GM21619 (cell line): ENCODE measurements at regions not wholly inside any gene's neighbourhood (a gene's known extent, or its start where the extent isn't known, plus 50 kb on each side); places are given as distances from the start of the nearest gene placed in this dataset.

Experiments used
- ATAC-seq: cut with Tn5 transposase; IDR thresholded peaks from one replicate; pipeline ENCODE4 v1.9.1; 2021; ENCODE audit not compliant: unreplicated experiment

DNA sequence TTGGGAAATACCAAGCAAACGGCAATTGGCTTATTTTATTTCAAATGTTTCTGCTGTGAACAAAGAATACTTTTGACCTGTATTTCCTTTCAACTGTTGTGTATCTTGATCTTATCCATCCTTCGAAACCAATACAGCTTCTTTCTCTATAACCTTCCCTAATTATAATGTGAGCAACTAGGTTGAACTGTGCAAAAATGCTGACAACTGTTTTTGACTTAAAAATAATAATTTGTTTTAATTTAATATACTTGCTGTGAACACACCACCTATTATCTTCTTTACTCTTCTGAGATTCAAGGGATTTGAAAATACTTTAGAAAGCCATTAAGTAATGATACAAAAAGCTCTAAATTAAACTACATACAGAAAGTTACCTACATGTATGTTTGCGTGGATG, 682.5 kb upstream of the CCDC179 start:
- no peak for ATAC-seq

DNA sequence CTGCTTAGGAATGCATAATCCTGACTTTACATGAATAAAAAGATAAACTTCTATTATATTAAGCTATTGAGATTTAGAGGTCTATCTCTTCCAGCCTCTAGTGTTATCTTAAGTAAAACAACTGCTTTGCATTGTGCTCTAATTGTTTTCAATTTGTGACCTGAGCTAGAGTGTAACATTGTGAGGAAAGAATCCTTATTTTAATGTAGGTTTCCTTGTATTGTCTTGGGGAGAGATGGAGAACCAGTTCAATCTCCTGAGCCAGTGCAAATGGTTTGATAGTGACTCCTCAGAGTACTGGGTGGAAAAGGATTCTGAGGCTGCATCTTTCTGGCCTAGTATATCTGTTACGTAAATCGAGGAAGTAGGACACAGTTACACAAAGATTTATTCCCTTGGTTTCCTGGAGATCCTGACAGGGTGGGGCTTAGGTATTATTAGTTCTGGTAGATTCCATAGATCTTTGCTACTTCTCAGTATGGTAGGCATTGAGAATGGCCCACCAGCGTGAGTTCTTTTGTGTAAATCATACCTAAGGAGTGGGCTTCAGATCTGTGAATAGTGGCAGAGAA, 683.5 kb upstream of the CCDC179 start:
- ATAC-seq, result no peak

DNA sequence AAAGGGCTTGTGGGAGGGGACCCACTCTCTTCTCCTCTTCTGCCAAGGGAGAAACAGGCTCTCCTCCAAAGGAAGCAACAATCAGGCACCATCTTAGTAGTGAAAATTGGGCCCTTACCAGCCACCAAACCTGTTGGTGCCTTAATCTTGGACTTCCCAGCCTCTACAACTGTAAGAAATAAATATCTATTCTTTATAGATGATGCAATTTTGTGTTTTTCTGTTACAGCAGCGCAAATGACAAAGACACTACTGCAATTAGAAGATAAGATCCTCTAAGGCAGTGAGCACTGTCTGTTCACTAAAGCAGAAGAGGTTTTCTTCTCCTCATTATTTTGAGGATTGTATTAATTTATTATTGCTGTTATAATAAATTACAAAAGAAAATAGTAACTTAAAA, 691.4 kb upstream of the CCDC179 start:
- no peak for ATAC-seq

DNA sequence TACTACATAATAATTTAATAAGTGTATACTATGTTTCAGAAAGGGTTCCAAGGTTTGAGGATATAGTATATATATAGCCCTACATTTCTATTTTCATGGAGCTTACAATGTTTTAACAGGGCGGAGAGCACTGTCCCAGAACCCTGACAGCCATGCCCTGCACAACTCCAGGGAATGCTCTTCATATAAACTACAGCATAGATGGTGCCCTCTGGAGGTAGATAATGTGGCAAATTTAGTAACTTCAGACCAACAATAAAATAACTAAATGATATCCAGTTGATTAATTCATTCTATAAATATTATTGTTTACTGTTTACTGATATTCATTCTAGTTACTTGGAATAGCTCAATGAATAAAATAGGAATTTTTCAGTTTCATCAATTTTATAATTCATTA, 693.7 kb upstream of the CCDC179 start:
- no peak for ATAC-seq

DNA sequence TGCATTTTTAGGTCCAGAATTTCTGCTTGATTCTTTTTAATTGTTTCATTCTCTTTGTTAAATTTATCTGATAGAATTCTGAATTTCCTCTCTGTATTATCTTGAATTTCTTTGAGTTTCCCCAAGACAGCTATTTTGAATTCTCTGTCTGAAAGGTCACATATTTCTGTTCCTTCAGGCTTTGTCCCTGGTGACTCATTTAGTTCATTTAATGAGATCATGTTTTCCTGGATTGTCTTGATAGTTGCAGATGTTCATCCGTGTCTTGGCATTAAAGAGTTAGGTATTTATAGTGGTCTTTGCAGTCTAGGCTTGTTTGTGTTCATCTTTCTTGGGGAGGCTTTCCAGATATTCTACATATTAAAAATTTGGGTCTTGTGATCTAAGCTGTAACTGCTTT, 694.8 kb upstream of the CCDC179 start:
- ATAC-seq, result no peak

DNA sequence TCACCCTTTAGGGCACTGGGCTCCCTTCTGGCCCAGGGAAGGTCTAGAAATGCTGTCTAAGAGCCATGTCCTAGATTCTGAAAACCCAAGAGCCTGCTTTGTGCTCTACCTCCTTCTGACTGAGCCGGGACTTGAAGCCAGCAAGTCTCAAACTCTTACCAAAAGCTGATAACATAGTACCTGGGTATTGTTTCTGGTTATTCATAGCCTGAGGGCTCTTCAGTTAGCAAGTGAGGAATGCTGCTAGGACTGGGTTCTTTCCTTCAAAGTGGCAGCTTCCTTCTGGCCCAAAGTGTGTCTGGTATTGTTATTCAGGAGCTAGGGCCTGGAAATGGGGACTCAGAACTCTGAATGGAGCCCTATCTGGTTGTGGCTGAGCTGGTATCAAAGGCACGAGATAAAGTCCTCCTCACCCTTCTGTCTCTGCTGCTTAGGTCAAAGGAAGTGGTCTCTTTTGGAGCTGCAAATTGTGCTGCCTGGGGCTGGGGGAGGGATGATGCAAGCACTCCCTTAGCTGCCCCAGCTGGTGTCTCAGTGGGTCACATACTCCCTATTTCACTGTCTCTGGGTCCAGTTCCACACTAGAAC, 696.0 kb upstream of the CCDC179 start:
- ATAC-seq, result no peak

DNA sequence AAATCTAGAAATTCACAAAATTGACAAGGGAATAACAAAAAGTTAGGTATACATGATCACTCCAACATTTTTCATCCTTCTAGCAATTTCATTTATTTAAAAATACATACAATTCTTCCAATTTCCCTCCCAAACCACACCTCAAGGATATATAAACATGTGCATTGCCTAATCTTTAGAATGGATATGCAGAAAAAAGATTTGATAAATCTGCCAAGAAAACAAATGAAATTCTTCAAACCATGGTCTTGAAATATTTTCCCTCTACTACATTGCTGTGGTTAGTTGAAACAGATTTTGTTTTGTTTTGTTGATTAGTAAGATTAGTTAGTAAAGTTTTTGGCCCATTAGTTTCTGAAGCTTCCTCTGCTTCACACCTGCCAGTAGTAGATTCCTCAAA, 703.3 kb upstream of the CCDC179 start:
- ATAC-seq, result no peak

DNA sequence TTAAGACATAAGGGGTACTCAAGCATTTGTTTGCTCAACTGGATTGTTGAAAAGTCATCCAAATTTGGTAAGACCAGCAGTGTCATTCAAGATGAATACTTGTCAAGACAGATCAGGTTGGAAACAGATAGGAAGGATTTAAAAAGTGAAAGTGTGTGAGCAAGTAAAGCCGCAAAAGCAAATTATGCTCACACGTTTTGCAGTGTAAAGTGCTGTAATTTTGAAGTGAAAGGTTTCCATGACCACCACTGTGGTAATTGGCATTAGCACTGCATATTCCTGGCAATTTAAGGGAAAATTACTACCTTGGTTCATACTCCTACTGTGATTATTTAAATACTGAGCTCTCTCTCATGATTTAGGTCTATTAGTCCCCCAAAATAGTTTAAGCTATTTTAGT, 704.1 kb upstream of the CCDC179 start:
- no peak for ATAC-seq

DNA sequence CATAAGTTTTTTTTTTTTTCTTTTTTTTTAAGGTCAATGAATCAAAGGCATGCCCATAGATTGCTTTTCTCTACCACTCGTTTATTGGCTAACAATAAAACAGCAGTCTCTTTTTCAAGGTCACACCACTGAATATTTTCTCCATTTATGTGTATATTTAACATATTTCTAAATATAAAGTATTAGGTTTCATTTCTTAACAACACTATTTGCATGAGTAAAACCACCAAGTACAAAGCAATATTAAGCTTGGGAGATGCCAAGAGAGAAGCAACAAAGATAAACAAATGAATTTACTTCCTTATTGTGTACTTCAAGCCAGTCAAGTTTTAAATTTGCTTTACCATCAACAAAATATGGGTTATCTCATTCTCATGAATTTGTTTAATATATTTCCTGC, 708.9 kb upstream of the CCDC179 start:
- peak; percentile 37 for ATAC-seq

DNA sequence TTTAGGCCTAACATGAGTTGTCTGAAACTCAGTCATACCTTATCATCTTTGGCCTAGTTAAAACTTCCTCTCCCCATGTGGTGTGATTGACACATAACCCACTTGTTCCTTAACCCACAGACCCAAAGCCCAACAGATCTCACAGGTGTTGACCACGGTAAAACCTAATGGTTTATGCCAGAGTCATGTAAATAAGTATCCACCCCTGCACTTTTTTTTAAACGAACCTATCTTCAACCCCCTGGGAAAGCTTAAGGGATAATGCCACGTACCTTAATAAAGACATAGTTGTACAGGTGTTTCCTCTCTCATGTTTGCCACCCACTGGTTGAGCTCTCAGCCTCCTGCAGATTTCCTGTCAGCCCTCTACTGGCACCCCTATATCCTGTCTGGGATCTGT, 709.3 kb upstream of the CCDC179 start:
- ATAC-seq, result peak; percentile 77

DNA sequence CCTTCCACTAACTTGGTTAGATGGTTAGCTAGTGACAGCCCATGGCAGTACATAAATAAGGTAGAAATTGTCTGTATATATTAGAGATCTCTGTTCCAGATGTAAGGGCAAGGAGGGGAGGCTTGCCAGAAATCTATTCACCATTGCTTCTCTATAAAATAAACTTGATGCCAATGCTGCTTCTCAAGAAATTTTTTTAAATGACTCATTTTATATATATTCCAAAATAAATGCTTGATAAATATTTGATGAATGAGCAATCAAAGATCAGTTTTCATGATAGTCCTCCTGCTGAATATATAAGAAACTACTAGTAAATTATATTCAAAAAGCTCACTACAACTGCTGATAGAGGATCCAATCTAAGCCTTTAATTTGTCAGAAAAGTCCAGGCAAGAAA, 710.6 kb upstream of the CCDC179 start:
- ATAC-seq, result no peak

DNA sequence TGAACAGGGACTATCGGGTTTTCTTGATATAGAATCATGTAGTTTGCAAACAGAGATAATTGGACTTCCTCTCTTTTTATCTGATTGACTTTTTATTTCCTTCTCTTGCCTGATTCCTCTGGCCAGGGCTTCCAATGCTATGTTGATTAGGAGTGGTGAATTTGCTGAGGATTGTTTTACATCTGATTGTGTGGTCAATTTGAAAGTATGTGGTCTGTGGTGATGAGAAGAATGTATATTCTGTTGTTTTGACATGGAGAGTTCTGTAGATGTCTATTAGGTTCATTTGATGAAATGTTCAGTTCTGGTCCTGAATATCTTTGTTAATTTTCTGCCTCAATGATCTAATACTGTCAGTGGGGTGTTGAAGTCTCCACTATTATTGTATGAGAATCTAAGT, 713.2 kb upstream of the CCDC179 start:
- ATAC-seq, result no peak

DNA sequence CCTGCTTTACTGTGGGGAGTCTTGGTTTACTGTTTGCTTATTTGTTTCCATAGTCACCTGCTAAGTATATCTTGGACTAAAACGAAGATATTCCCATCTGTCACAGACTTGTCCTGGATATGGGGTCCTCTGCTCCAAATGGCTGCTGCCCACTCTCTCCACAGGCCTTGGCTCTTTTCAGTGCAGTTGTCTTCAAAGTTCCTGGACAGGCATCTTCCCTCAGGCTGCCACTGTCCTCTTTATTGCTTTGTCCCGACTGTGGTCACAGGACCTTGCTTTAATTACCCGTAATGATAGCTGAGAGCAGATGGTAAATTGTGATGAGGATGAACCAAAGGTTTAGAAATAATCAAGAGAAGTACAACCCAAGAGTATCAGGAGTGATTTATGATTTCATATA, 713.9 kb upstream of the CCDC179 start:
- ATAC-seq, result no peak

DNA sequence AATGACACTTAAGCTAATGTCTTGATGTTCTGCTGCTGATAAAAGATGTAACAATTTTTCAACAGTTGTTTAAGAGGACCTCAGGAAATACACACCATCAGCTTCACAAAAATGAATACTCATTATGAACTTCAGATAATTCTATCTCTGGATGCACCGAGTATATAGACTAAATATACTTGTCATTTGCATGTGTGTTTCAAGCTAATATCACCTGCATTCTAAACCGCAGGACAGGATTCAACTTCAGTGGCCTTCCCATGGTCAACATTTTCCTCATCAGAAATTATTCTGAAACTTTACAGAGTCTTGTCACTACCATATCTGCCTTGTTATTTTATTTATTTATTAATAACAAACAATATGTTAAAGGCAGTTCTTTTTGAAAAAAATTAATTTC, 717.0 kb upstream of the CCDC179 start:
- no peak for ATAC-seq

DNA sequence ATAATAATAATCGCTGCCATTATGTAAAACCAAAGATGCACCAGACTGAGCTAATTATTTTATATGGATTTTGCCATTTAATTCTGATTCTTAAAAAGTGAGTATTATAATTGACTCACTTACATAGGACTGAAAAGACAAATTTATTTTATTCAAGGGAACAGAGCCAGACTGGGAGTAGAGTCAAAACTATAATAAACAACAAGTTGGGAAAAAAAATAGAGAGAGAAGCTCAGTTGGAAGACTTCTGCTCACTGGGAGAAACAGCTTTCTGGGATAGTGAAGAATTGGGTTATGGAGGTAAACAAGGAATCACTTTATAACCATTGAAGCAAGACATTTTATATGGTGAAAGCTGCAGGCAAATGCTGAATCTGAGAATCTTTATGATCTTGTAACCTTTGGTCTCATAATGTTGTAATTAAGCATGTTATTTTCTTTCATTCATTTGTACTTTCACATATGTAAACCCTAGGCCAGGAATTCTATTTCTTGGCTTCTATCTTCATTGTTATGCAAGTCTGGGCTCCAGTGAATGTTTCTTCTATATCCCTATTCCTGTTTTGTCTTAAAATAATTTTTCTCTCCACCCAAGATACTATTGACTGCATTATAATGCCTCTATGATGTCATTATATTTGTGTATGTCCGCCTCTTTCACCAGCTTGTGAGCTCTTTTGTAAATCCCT, 725.3 kb upstream of the CCDC179 start:
- no peak for ATAC-seq

DNA sequence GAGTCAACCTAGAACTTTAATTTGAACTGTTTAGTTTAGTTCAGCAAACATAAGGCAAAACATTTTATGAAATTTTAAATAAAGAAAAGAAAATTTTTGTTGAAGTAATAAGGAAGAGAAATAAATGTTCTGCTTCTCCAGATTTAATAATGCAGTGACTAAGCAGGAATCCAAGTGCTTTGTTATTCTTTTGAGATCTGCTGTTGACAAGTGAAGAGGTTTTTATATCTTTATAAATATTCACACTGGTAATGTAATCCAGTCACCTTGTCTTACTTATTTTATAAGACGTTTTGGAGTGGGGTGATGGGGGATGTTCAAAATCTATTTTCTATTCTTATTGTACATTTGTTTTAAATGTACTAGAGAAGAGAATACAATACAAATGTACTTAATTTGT, 725.9 kb upstream of the CCDC179 start:
- no peak for ATAC-seq

DNA sequence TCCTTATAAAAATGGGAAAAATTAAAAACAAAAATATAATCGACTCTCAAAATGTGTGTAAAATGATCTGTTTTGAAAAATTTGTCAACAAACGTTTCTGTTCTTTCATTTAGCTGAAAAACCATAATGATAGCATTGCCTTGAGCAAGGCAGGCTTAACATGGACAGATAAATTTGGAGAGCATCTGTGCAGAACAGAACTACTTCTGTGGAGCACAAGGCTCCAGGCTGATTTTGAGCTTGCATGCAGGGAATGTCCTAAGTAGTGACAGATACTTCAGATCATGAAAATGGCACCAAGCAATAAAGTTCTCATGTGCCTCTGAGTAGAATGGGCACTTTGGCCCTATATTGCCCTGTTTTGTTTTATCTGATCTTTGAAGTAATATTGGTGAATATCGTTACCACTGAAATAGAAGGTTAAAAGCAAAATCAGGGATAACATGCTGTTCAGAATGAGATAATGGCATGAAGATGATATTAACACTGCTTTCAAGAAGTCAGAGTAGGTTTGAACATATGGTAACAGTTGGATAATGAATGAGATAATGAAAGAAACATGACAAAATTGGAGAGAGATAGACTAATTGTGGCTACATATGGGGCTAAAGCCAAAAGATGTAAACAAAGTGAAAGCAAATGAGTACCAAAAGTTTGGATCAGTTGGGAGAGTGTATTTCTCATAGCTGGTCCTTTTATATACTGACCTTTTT, 730.5 kb upstream of the CCDC179 start:
- no peak for ATAC-seq

DNA sequence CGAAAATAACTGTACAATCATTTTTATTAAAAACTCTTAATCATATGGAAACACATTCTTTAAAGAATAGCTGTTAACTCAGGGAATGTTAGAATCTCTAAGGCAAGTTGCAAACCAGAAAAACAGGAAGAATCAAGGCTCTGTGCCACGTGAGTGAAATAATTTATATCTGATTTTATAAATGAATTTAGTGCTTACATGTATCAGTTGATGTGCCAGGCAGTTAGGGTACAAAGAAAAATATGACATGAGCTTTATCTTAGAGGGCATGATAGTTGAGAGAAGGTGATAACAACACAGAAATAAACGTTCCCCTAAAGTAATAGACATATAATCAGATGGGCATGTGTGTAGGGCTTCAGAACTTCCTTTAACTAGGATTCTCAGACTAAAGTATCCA, 734.5 kb upstream of the CCDC179 start:
- ATAC-seq, result no peak

DNA sequence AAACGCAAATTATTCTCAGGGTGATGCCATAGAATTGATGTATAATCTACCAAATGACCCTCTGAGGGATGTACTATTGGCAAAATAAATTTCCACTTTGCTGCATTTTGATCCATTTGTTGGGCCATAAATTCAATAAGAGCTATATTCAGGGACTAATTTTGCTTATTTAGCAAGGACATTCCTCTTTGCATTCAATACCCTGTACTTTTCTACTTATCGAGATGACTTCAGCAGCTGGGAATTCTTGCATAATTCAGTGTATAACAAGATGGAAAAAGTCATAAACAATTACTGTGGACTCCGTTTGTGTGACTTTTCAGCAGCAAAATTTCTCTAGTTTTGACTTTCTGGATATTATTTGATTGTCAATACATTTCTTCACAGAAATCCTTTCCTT, 744.7 kb upstream of the CCDC179 start:
- ATAC-seq, result no peak

DNA sequence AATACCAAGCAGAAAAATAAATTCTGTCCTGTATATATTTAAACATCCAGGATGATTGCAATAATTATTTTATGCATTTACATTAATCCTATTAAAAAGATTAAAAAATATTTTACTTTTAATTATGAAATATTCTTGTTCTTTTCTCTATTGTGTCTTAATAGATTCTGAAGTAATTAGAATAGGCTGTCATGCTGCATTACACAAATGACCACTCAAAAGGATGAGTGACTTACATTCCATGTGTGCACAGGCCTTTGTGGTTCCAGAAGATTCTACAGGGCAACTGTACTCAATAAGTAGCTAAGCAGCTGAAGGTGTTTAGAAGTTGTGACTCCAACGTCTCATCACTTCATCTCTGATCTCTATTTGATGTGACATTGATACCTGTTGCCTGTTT, 745.9 kb upstream of the CCDC179 start:
- no peak for ATAC-seq

DNA sequence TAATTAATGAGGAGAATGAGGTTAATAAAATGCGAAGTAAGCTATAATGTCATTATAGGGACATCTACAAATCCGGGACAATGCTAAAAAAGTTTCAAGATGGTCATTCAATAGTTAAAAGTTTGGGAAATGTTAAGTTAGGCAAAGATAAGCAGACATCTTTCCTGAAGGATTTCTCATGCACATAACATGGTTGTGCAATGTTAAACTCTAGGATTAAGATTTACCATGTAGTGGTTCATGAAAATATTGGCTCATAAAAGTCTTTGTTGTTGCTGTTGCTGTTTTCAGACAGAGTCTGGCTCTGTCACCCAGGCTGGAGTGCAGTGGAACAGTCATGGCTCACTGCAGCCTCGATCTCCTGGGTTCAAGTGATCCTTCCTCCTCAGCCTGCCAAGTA, 751.5 kb upstream of the CCDC179 start:
- no peak for ATAC-seq

DNA sequence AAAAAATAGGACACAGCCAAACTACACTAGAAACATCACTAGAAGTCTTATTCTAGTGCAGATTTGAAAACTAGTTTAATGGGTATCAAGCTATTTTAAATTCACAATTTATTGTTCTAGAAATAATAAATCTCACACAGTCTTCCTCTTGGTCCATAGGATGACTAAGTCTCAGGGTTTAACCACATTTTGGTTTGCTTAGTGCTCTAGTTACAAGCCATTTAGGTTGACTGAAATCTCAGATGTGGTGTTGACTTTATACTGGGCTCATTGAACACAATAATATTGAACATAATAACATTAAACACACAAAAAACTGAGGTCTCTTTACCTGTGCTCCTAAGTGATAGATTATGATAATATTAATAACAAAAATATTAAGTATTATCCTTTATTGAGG, 760.3 kb upstream of the CCDC179 start:
- no peak for ATAC-seq
